GM21526 (cell line): ENCODE measurements at regions not wholly inside any gene's neighbourhood (a gene's known extent, or its start where the extent isn't known, plus 50 kb on each side); places are given as distances from the start of the nearest gene placed in this dataset.
A peak's percentile ranks its signal among the peaks of the same experiment; 100 is the strongest.
"Not testable (repeated sequence)": the region's sequence is repeated elsewhere in the genome, so short reads cannot be mapped to it uniquely, and the experiment has no call there.

Source experiments
- ATAC-seq: cut with Tn5 transposase; IDR thresholded peaks from one replicate; pipeline ENCODE4 v1.9.1; 2021; ENCODE audit warnings: moderate library complexity; ENCODE audit not compliant: unreplicated experiment, low FRiP score

DNA sequence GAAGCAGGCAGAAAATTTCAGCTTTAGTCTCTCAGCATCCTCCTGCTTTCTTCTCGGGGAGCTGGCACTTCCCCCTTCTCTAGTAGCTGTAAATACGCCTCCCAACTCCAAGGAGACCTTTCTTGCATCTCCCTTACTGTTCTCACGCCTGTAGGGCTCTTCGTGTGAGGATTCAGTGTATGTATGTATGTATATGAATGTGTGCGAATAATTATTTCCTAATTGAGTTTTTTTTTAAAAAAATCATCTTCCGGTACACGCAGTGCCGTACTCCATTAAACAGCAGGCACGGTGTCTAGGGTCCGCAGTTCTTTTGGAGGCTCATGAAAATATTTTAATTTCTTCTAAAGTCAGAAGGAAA is 85.4 kb downstream of the HFE start:
- ATAC-seq, result no peak

DNA sequence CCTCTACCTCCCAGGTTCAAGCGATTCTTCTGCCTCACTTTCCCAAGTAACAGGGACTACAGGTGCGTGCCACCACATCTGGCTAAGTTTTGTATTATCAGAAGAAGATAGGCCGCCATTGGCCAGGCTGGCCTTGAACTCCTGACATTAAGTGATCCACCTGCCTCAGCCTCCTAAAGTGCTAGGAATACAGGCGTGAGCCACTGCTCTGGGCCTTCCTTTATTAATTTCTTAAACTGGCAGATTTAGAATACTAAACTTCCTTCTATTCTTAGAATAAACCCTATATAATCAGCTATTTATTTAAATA is 86.6 kb downstream of the HFE start:
- ATAC-seq, result no peak

DNA sequence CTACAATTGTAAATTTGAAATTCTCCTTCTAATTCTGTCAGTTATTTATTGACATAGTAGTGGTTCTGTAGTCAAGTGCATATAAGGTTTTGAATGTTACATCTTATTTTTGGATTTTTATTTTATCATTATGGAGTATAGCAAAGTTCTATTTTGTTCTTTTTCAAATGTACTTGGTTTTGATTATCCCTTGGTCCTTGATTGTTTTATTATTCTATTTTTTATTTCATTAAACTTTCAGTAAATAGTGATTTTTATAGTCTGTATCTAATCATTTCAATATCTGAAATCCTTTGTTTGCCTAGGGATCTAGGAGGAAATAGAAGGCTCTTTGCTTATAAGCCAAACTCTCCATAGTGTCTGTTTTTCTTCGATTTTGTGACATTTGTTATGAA is 87.8 kb downstream of the HFE start:
- ATAC-seq, result no peak

DNA sequence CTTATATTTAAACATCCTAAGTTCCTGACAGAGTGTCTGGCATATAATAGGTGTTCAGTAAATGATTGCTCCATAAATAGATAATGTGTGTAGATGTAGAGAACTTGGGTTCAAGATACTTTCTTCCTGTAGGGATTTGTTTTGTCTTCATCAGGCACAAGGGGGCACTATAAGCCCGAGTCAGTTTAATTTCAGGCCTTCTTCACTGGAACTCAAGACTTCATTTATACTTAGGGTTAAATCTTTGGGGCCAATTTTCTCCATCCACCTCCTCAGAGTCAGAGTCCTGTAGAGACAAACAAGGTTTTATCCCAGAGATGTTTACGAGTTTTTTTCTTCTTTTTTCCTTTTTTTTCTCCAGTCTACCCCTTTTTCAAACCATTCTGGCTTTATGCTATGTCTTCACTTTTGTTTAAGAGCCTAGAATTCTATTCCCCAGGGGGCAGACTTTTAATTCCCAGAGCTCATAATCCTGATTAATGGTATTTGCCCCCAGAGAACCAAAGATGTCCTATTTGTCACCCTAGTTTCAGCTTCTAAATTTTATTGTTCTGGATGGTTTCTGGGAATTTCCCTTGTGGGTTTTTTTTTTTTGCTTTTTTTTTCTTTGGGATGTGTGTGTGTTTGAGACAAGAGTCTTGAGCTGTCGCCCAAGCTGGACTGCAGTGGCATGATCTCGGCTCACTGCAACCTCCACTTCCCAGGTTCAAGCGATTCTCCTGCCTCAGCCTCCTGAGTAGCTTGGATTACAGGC is 88.4 kb downstream of the HFE start:
- no peak for ATAC-seq

DNA sequence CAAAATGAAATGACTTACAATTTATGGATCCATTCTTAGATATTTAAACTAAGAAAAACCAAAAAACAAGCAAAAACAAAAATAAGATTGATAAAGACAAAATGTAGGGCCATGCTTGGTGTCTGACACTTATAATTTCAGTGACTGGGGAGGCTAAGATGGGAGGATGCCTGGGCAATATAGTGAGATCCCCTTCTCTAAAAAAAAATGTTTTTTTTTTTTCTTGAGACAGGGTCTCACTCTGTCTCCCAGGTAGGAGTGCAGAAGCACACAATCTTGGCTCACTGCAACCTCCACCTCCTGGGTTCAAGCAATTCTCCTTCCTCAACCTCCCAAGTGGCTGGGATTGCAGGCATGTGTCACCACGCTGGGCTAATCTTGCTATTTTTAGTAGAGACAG is 92.4 kb downstream of the HFE start:
- no peak for ATAC-seq

DNA sequence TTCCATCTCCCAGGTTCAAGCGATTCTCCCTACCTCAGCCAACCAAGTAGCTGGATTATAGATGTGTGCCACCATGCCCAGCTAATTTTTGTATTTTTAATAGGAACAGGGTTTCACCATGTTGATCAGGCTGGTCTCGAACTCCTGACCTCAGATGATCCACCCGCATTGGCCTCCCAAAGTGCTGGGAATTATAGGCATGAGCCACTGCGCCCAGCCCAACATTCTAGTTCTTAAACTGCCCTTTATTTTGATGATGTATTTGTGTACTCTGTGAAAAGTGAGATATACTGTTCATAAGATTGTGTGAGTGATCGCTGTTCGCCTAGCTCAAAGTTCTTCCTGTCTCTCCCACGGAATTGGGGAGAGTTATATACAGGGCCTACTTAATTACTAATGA is 93.1 kb downstream of the HFE start:
- ATAC-seq, result no peak

DNA sequence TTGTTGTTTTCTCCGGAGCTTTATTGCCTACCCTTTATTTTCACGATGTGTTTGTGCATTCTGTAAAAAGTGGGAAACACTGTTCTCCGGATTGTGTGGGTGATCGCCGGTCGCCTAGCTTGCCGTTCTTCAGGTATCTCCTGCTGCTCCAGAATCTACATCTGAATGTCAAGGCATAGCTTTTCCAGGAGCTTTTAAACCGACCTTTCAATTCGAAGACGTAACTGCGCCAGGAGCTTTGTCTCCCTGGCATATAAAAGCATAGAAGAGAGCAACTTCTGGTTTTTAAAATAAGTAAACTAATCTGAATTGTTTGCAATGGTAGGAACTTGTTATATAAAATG is 96.0 kb downstream of the HFE start:
- ATAC-seq, result no peak

DNA sequence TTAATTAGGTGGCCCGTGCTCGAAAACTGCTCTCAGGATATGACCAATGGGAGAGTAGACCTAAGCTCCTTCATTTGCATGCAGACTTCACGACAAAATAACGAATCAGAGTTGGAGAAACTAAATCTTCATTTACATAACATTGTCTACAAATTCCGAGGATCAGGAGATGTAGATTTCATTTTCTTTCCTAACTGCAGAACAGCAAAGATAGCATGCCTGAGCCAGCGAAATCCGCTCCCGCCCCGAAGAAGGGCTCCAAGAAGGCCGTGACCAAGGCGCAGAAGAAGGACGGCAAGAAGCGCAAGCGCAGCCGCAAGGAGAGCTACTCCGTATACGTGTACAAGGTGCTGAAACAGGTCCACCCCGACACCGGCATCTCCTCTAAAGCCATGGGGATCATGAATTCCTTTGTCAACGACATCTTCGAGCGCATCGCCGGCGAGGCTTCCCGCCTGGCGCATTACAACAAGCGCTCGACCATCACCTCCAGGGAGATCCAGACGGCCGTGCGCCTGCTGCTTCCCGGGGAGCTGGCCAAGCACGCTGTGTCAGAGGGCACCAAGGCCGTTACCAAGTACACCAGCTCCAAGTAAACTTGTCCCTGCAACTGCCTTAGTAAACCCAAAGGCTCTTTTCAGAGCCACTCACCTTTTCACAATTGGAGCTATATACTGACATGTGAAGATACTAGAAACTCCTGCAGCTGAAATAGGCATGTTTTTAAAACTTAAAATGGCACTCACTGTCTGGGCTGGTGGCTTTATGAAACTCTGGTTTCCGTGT is 96.5 kb downstream of the HFE start:
- no peak for ATAC-seq

DNA sequence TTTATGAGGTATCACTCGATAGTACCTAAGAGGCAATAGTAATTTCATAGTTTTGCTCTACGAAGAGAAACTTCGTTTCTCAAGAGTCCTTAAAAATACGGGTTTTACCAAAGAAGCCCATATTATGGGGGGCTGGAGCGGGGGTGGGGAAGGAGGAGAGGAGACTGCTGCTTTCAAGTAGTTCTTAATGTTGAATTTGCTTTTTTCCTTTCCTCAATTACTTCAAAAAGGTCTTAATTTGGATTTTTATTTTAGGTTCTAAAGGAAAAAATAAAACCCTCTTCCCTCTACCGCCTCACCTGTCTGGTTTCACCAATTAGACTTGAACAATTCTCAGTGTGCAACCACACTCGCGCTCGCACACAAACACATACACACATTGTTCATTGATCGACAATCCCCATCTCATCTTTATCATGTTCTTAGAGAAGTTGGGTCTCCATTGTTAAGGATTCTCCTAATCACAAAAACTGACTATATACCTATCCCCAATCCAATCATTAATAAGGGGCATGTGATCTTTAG is 97.2 kb downstream of the HFE start:
- no peak for ATAC-seq

DNA sequence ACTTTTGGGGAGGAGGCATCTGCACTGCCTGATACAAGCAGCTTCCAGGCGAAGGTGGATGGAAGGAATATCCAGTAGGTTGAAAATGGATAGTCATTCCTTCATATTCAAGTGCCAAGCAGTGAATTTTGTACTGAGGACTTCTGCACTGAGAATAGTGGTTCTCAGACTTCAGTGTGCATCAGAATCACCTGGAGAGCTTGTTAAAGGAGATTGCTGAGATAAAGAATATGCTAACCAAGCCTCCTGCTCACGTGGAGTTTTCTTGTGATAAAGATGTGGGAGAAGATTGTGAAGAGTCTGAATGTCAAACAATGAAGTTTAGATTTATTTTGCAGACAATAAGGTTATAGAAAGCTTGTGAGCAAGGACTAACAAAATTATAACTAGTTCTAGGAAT is 97.8 kb downstream of the HFE start:
- no peak for ATAC-seq

DNA sequence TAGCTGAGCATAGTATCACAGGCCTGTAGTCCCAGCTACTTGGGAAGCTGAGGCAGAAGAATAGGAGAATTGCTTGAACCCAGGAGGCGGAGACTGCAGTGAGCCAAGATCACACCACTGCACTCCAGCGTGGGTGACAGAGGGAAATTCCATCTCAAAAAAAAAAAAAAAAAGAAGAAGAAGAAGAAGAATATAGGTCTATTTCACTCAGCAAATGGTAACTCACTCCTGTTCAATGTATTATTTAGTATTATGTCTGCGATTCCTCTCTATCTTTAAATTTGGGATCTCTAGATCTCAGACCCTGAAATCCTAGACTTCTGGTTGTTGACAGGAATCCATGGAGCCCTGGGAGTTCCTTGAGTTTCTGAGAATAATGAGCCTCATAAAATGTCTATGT is 98.6 kb downstream of the HFE start:
- ATAC-seq, result no peak

DNA sequence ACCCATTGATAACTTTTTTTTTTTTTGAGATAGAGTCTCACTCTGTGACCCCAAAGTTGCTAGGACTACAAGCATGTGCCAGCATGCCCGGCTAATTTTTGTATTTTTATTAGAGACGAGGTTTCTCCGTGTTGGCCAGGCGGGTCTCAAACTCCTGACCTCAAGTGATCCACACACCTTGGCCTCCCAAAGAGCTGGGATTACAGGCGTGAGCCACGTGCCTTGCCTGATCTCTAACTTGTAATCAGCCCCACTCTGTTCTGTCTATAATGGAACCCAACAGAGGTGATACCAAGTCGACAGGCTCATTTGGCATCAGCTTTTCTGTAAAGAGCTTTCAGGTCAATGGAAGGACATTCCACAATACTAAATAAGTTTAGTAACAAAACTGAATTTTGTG is 99.4 kb downstream of the HFE start:
- ATAC-seq, result no peak

DNA sequence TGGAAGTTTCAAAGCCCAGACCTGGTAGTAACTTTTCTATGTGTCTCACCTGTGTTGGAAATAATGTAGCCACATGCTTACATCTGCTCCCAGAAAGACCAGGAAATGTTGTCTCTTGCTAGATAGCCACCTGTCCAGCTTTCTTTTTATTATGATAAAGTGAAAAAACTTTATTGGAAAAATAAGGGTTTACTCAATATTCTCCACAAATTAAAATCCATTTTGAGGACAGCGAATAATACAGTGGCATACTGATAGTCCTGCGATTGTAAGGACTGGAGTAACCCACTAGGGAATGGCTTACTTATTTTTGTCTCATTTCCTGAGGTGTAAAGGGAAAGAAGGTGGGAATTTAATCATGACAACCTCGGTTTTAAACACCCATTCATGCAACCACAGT is 100.1 kb downstream of the HFE start:
- no peak for ATAC-seq

DNA sequence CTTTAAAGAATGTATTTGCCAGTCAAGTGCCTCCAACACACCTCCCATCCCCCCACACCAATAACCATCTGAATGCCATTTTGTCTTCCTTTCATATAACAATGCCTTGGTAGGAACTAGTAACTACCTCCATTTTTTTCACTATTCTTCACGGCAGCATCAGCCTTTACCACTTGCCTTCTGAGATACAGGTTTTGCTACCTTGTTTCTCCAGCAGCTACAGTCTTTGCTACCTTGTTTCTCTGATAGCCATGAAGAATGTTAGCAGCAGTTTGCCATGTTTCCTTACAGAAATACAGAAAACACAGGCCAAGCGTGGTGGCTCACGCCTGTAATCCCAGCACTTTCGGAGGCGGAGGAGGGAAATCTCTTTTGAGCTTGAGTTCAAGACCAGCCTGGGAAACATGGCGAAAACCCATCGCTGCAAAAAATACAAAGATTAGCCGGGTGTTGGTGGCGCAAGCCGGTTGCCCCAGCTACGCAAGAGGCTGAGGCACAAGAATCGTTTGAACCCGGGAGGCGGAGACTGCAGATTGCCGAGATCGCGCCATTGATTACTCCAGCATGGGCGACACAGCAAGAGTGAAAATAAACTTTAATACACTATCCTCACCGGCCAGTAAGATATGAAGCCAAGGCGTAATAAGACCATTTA is 100.9 kb downstream of the HFE start:
- ATAC-seq, result peak; percentile 21

DNA sequence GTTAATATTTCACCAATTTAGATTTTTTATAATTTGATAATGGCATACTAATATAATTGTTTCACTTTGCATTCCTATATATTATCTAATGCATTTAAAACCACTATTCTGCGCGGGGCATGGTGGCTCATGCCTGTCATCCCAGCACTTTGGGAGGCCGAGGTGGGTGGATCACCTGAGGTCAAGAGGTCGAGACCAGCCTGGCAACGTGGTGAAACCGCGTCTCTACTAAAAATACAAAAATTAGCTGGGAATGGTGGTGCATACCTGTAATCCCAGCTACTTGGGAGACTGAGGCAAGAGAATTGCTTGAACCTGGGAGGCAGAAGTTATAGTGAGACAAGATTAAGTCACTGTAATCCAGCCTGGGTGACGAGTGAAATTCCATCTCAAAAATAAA is 104.3 kb downstream of the HFE start:
- not testable (repeated sequence) for ATAC-seq

DNA sequence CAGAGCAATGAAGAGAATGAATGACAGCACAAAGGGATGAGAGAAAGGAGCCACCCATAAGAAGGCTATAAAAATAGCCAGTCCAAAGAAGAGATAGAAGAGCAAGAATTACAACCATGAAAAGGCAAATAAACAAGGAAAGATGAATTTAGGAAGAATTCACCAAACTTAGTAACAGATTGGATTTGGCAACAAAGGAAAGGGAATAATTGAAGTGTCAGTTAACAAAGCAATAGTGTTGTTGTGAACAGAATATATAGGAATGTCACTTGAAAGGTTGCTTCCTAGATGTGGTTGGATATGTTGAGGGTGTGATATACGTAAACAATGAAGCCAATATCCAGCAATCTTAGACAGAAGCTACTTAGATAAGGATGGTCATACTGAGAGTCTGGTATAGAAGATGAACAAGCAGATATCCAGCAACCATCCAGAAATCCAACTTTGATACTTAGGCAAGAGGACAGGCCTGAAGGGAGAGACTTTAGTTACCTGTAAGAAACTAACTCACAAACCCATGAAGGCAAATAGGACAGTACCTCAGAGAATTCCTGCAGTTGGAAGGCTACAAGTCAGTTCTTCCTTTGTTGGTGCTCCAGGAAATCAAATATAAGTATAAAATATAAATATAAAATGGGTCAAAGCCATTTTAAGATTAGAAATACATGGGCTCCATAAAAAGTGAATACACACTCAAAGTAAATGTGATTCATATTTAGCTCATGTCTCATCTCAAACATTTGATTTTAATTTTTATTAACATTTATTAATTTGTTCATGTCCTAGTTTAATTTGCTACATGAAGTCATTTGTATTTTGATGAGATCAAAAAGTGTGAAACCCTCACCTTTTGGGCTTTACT is 106.5 kb downstream of the HFE start:
- no peak for ATAC-seq

DNA sequence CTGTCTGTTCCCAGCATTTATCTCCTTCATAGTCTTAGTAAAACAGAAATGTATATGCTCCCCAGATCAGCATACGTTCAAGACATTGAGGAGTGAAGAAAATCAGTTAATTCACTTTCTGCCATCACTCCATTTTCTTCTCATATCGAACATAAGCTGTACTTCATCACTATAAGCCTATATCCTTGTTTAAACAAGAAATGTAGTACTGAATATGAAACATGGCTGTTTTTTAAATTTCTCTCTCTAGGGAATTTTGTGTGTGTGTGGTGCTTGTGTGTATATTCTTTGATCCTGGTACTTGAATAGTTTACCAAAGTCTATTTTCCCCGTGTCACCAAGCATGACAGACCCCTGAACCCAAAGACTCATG is 107.1 kb downstream of the HFE start:
- ATAC-seq, result no peak

DNA sequence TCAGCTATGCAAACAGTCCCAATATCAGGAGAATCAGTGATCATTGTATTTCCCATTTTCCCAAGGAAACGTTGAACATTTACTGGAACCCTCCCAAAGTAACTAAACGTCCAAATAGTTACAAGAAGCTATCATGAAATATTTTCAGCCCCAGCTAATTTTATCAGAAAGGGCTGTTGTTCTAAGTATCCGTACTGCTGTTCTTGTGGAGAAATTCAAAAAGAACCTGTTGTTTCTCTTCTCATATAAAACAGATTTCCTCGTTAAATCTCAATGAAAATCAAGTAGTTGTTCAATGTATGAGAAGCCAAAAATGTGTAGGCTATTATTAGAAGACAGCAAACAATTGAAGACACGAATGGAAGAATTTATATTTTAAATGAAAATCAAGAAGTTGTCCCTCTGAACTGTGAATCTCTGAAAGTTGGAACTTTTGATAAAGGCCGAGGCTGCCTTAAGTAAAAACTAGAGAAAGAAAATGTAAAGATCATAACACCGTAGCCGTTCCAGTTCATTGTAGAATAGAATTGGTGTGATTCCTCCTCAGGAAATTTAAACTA is 107.7 kb downstream of the HFE start:
- no peak for ATAC-seq

DNA sequence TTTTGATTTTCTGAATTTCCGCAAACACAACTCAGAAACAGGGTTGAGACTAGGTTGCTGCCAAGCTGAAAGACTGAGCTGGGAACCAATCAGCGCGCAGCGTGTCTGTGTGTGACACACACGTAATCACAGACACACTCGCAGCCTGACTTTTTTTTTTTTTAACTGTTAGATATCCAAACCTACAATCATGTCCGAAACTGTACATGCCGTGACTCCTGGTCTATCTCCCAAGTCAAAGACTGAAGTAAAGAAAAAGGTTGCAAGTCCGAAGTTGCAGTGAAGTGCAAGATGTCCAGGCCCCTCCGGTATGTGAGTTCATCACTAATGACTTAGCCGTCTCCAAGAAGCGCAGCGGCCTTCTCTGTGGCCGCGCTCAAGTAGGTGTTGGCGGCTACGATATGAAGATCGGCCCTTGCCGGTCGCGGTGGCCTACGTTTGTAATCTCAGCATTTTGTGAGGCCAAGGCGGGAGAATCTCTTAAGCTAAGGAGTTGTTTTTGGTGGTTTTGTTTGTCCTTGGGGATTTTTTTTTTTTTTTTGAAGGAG is 108.2 kb downstream of the HFE start:
- no peak for ATAC-seq
